HG03378 (cell line): ENCODE measurements at regions not wholly inside any gene's neighbourhood (a gene's known extent, or its start where the extent isn't known, plus 50 kb on each side); places are given as distances from the start of the nearest gene placed in this dataset.
"Not testable (repeated sequence)": the region's sequence is repeated elsewhere in the genome, so short reads cannot be mapped to it uniquely, and the experiment has no call there.

Experiments used
- ATAC-seq: cut with Tn5 transposase; IDR thresholded peaks from one replicate; pipeline ENCODE4 v1.9.1; 2021; ENCODE audit warnings: mild to moderate bottlenecking, moderate library complexity; ENCODE audit not compliant: unreplicated experiment

DNA sequence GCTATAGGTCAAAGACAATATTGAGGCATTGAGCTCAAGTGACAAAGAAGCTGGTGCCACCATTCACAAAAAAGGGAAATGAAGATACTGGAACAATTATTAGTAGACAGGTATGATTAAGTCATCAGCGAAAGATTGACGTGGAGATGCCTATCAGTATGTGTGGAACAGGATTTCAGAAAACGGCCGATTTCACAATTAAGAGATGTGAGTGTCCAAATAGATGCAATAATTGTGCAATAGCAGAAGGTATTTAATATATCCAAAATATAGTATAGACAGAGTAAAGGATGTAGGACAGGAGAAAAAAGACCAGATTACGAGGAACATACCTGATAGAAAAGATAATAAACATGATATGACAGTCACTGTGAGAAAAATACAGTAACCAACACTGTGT is 433.1 kb downstream of the C12orf50 start:
- no peak for ATAC-seq

- ATAC-seq, result no peak
These were observed 443.2 kb downstream of the C12orf50 start for GRCh38 chr12:87585882-87586557.

DNA sequence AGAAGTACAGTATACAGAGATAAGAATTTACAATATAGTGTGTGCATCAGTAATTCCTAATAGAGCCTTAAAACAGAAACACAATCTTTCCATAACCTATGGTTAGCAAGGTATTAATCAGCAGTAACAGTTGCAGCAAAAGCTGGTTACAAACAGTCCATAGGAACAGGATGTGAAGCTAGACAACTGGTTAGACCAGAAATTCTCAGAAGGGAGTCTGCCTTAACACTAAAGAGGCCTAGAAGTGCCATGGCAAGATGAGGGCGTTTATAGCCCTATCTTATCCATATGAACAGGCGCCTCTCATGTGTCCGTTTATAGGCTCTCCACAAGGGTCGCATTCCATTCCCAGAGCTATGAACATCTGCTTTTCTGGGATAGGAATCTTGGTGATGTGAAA is 450.1 kb downstream of the C12orf50 start:
- not testable (repeated sequence) for ATAC-seq

DNA sequence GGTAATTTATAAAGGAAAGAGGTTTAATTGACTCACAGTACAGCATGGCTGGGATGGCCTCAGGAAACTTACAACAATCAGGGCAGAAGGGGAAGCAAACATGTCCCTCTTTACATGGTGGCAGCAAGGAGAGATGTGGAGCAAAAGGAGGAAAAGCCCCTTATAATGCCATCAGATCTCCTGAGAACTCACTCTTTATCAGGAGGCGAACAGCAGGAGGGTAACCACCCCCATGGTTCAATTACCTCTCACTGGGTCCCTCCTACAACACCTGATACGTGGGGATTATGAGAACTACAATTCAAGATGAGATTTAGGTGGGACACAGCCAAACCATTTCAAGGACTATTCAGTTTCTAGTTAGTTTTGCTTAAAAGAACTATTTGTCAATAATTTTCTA is 453.3 kb downstream of the C12orf50 start:
- ATAC-seq, result no peak

- not testable (repeated sequence) for ATAC-seq
These were observed 462.3 kb downstream of the C12orf50 start for GRCh38 chr12:87566918-87567317.

GRCh38 chr12:87556985-87557384 is 472.2 kb downstream of the C12orf50 start:
- ATAC-seq, result no peak

- ATAC-seq, result not testable (repeated sequence)
These were observed 498.0 kb downstream of the C12orf50 start for GRCh38 chr12:87531213-87531612.

DNA sequence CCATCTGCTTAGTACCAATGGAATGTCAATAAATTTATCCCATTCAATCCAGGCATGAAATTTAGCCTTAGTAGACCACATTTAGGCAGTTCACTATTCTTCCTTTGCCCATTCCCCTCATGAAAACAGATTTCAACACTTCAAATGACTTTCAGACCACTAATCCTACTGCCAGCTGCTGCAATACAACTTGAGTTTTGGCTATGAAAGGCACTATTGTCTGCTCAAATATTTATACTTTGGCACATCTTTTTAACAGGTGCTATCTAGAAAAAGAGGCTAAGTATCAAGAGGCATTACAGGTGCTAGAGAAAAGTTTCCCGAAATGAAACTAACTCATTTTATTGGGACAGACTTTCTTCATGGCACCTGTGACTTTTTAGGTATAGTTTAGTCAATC is 499.8 kb downstream of the C12orf50 start:
- ATAC-seq, result no peak

DNA sequence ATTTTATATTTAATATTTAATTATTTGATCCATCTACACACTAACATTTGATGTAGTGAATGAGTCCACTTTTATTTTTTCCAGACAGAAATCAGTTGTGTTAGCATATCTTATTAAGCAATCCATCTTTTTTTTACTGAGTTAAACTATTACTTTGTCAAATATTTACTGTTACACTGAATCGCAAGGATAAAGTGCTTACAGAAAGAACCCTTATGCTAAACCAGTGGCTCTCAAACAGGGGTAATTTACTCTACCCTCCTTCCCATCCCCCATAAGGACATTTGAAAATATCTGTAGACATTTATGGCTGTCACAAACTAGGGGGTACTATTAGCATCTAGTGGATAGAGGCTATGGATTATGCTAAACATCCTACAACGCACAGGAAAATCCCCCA is 508.2 kb downstream of the C12orf50 start:
- no peak for ATAC-seq

DNA sequence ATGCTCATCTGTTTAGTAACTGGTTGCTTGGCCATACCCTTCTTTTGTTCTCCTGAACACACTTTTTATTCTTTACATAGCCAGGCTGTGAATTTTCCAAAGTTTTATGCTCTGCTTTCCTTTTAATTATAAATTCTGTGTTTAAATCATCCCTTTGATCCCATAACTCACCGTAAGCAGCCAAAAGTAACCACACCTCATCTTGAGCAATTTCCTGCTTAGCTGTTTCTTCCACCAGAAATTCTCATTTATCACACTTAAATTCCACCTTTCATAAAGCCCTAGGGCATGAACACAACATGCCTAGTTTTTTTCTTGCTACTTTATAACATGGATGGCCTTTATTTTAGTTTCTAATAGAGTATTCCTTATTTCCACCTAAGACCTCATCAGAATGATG is 510.7 kb downstream of the C12orf50 start:
- ATAC-seq, result no peak

DNA sequence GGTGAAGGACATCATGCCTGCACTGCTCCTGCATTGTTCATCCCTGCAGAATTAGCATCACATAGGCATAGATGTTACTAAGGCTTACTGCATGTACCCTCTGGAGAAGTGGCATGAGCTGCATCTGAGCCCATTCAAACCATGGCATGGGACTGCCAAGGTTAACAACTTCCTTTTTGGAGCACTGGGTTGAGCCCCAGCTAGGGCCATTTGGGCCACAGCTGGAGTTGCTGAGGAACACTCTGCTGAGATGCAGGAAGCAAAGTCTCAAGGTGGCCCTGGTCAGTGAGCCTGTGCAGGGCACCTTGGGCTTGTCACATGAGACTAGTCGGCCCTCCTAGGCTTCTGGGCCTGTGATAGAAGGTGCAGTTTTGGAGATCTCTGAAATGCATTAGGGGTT is 511.2 kb downstream of the C12orf50 start:
- ATAC-seq, result no peak

DNA sequence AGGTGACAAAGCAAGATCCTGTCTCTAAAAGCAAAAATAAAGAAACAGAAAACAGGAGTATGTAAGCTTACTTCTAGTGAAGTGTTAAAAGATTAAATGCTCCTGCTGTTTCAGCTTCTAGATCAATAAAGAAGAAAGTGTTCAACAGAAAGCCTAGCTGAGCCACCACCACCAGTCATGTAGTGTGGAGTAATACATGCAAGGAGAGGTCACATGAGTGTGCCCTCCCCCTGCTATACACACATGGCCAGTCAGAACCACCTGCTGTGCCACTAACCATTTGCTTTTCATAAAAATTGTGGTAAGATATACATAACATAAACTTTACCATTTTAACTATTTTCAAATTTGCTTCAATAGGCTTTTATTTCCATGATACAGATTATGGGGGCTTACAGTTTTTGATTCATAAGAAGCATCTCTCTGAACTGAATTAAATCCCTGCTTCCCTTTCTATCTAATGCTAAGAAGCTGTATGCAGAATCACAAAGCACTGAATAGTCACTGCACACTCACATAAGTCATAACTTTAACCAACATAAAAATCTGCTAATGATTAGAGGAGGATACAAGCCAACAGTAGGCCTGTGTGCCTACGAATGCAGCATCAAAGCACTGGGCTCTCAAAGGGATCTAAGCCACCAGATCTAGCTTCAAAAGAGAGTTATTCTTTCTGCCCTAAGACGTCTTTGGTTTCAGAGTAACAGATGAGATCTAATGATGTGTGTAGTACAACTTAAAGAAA is 515.5 kb downstream of the C12orf50 start:
- ATAC-seq, result no peak

DNA sequence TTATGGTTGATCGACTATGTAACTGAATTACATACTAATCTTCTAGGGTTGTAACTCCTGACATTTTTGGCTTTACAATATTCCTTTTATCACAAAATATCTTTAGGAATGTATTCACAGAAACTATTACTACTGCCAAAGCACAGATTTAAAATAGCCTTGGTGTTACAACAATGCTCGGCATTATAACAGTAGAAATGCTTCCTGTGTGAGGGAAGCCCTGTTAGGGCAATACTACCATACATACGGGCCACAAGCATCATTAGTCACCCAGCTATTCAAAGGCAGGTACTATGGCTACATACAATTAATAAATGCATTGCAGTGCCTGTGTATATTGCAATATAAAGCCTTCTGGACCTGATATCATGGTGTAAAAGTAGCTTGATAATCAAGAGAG is 517.8 kb downstream of the C12orf50 start:
- ATAC-seq, result no peak

- ATAC-seq, result peak; percentile 86
These were observed 519.9 kb downstream of the C12orf50 start for GRCh38 chr12:87509237-87509820.

GRCh38 chr12:87491598-87491997 is 537.6 kb downstream of the C12orf50 start:
- no peak for ATAC-seq

- no peak for ATAC-seq
These were observed 538.1 kb downstream of the C12orf50 start for GRCh38 chr12:87491089-87491488.

GRCh38 chr12:87469295-87469694 is 559.9 kb downstream of the C12orf50 start:
- no peak for ATAC-seq

DNA sequence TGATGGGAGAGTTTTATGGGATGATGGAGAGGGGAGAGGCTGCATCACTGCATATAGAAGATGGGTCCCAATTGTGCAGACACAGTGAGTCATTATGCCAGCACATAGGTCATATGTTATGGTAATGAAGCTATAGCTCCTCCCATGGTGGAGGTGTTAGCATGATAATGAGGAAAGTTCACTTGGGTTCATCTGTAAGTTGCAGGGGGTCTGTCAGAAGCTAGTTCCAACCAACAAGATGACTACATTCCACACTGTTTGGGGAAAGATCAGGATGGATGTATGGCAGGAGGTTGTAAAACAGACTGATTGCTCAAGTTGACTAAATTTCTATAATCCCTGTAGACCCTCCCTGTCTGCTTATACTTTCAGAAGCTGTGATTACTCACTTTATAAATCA is 561.3 kb downstream of the C12orf50 start:
- ATAC-seq, result no peak

GRCh38 chr12:87464565-87464964 is 564.6 kb downstream of the C12orf50 start:
- ATAC-seq, result no peak

GRCh38 chr12:87444039-87444438 is 585.2 kb downstream of the C12orf50 start:
- no peak for ATAC-seq

- no peak for ATAC-seq
These were observed 587.7 kb downstream of the C12orf50 start for GRCh38 chr12:87441511-87441910.
